ENCODE measurements at regions not wholly inside any gene's neighbourhood (a gene's known extent, or its start where the extent isn't known, plus 50 kb on each side); places are given as distances from the start of the nearest gene placed in this dataset.

GRCh38 chr17:34711646-34712045 lies 132.3 kb downstream of the TMEM132E start:
- 30 to 35% methylated on average over 5 of the region's 5 CpGs for WGBS, 2 experiments (ENCODE audit: low coverage in 1 of 2, low lambda C conversion rate in 2 of 2, missing lambda C conversion rate in 2 of 2)
- no peak for DNase-seq
- in situ Hi-C loops (cut with MboI) = no loop called here
- Histone ChIP-seq H3K27ac (no peak overlapping the region), H3K4me2 (ENCODE audit: unreplicated experiment) (no peak overlapping the region), H3F3A (ENCODE audit: insufficient read depth) (no peaks in the 10 kb centered on the region), H2AFZ (no peak overlapping the region), H3K4me1 (ENCODE audit: insufficient read depth) (no peaks in the 10 kb centered on the region), H3K9me3 (ENCODE audit: low read depth) (no peaks in the 10 kb centered on the region), H3K9me2 (ENCODE audit: insufficient read depth) (no peaks in the 10 kb centered on the region), H3K9ac (no peak overlapping the region), H3K4me3 (no peak overlapping the region), H3K36me3 (ENCODE audit: low read depth) (no peaks in the 10 kb centered on the region), H4K20me1 (ENCODE audit: insufficient read depth) (no peaks in the 10 kb centered on the region), H3K27me3 (replicated peaks; ENCODE audit: insufficient read depth) (no peaks in the 10 kb centered on the region), H3K79me2 (ENCODE audit: insufficient read depth) (no peaks in the 10 kb centered on the region)
- TF ChIP-seq EZH2phosphoT487 (IDR thresholded peaks at IDR 0.05; ENCODE audit: insufficient read depth, low read depth) (no peak), EZH2 (IDR thresholded peaks at IDR 0.05; ENCODE audit: insufficient read depth, poor library complexity, severe bottlenecking) (no peak)

GRCh38 chr17:34710226-34710625 lies 130.8 kb downstream of the TMEM132E start:
- Histone ChIP-seq H3K9me2 (ENCODE audit: insufficient read depth) (no peaks in the 10 kb centered on the region), H4K20me1 (ENCODE audit: insufficient read depth) (no peaks in the 10 kb centered on the region), H3F3A (ENCODE audit: insufficient read depth) (no peaks in the 10 kb centered on the region), H3K27me3 (replicated peaks; ENCODE audit: insufficient read depth) (no peaks in the 10 kb centered on the region), H3K4me2 (ENCODE audit: unreplicated experiment) (no peak overlapping the region), H3K79me2 (ENCODE audit: insufficient read depth) (no peaks in the 10 kb centered on the region), H3K4me3 (no peak overlapping the region), H2AFZ (no peak overlapping the region), H3K4me1 (ENCODE audit: insufficient read depth) (no peaks in the 10 kb centered on the region), H3K9me3 (ENCODE audit: low read depth) (no peaks in the 10 kb centered on the region), H3K36me3 (ENCODE audit: low read depth) (no peaks in the 10 kb centered on the region), H3K27ac (no peak overlapping the region), H3K9ac (no peak overlapping the region)
- TF ChIP-seq EZH2 (IDR thresholded peaks at IDR 0.05; ENCODE audit: insufficient read depth, poor library complexity, severe bottlenecking) (no peak), EZH2phosphoT487 (IDR thresholded peaks at IDR 0.05; ENCODE audit: insufficient read depth, low read depth) (no peak)
- DNase-seq = no peak
- WGBS, 2 experiments (ENCODE audit: low coverage in 1 of 2, low lambda C conversion rate in 2 of 2, missing lambda C conversion rate in 2 of 2) = 50 to 70% methylated on average over 3 of the region's 3 CpGs
- in situ Hi-C loops (cut with MboI) = no loop called here

GRCh38 chr17:34709158-34709754 lies 129.9 kb downstream of the TMEM132E start:
- peak; percentile 43 for DNase-seq
- TF ChIP-seq EZH2 (IDR thresholded peaks at IDR 0.05; ENCODE audit: insufficient read depth, poor library complexity, severe bottlenecking) (no peak), EZH2phosphoT487 (IDR thresholded peaks at IDR 0.05; ENCODE audit: insufficient read depth, low read depth) (no peak)
- no peak overlapping the region for H3K4me3 ChIP-seq
- in situ Hi-C loops (cut with MboI) = no loop called here
- no peak overlapping the region for H2AFZ ChIP-seq
- no peaks in the 10 kb centered on the region for H3K79me2 ChIP-seq (ENCODE audit: insufficient read depth)
- H3K9ac ChIP-seq = no peak overlapping the region
- H3K27me3 ChIP-seq (replicated peaks; ENCODE audit: insufficient read depth) = no peaks in the 10 kb centered on the region
- H3K4me1 ChIP-seq (ENCODE audit: insufficient read depth) = no peaks in the 10 kb centered on the region
- no peak overlapping the region for H3K4me2 ChIP-seq (ENCODE audit: unreplicated experiment)
- no peaks in the 10 kb centered on the region for H3K9me2 ChIP-seq (ENCODE audit: insufficient read depth)
- H4K20me1 ChIP-seq (ENCODE audit: insufficient read depth) = no peaks in the 10 kb centered on the region
- WGBS, 2 experiments (ENCODE audit: low coverage in 1 of 2, low lambda C conversion rate in 2 of 2, missing lambda C conversion rate in 2 of 2) = 15 to 17% methylated on average over 8 of the region's 8 CpGs
- no peaks in the 10 kb centered on the region for H3K36me3 ChIP-seq (ENCODE audit: low read depth)
- no peaks in the 10 kb centered on the region for H3K9me3 ChIP-seq (ENCODE audit: low read depth)
- no peaks in the 10 kb centered on the region for H3F3A ChIP-seq (ENCODE audit: insufficient read depth)
- H3K27ac ChIP-seq = no peak overlapping the region

GRCh38 chr17:34706029-34706428 lies 126.6 kb downstream of the TMEM132E start:
- Histone ChIP-seq H3K9me2 (ENCODE audit: insufficient read depth) (no peaks in the 10 kb centered on the region), H3K9ac (no peak overlapping the region), H3K36me3 (ENCODE audit: low read depth) (no peaks in the 10 kb centered on the region), H3K4me1 (ENCODE audit: insufficient read depth) (no peaks in the 10 kb centered on the region), H4K20me1 (ENCODE audit: insufficient read depth) (no peaks in the 10 kb centered on the region), H3K4me2 (ENCODE audit: unreplicated experiment) (no peak overlapping the region), H3F3A (ENCODE audit: insufficient read depth) (no peaks in the 10 kb centered on the region), H3K9me3 (ENCODE audit: low read depth) (no peaks in the 10 kb centered on the region), H3K27me3 (replicated peaks; ENCODE audit: insufficient read depth) (no peaks in the 10 kb centered on the region), H3K27ac (no peak overlapping the region), H3K79me2 (ENCODE audit: insufficient read depth) (no peaks in the 10 kb centered on the region), H2AFZ (no peak overlapping the region), H3K4me3 (no peak overlapping the region)
- peak; percentile 51 for DNase-seq
- WGBS, 2 experiments (ENCODE audit: low coverage in 1 of 2, low lambda C conversion rate in 2 of 2, missing lambda C conversion rate in 2 of 2) = 2 to 3% methylated on average over 4 of the region's 4 CpGs
- TF ChIP-seq EZH2 (IDR thresholded peaks at IDR 0.05; ENCODE audit: insufficient read depth, poor library complexity, severe bottlenecking) (no peak), EZH2phosphoT487 (IDR thresholded peaks at IDR 0.05; ENCODE audit: insufficient read depth, low read depth) (no peak)
- in situ Hi-C loops (cut with MboI) = no loop called here

GRCh38 chr17:34703533-34703932 lies 124.2 kb downstream of the TMEM132E start:
- peak; percentile 60 for DNase-seq
- H3K27me3 ChIP-seq (replicated peaks; ENCODE audit: insufficient read depth) = no peaks in the 10 kb centered on the region
- H3K4me1 ChIP-seq (ENCODE audit: insufficient read depth) = no peaks in the 10 kb centered on the region
- no peak overlapping the region for H3K4me2 ChIP-seq (ENCODE audit: unreplicated experiment)
- no peaks in the 10 kb centered on the region for H3F3A ChIP-seq (ENCODE audit: insufficient read depth)
- in situ Hi-C loops (cut with MboI) = no loop called here
- no peaks in the 10 kb centered on the region for H3K79me2 ChIP-seq (ENCODE audit: insufficient read depth)
- no peak overlapping the region for H3K9ac ChIP-seq
- no peaks in the 10 kb centered on the region for H3K36me3 ChIP-seq (ENCODE audit: low read depth)
- 14 to 24% methylated on average over 3 of the region's 3 CpGs for WGBS, 2 experiments (ENCODE audit: low coverage in 1 of 2, low lambda C conversion rate in 2 of 2, missing lambda C conversion rate in 2 of 2)
- no peaks in the 10 kb centered on the region for H4K20me1 ChIP-seq (ENCODE audit: insufficient read depth)
- no peaks in the 10 kb centered on the region for H3K9me2 ChIP-seq (ENCODE audit: insufficient read depth)
- no peaks in the 10 kb centered on the region for H3K9me3 ChIP-seq (ENCODE audit: low read depth)
- no peak overlapping the region for H3K27ac ChIP-seq
- TF ChIP-seq EZH2phosphoT487 (IDR thresholded peaks at IDR 0.05; ENCODE audit: insufficient read depth, low read depth) (no peak), EZH2 (IDR thresholded peaks at IDR 0.05; ENCODE audit: insufficient read depth, poor library complexity, severe bottlenecking) (no peak)
- no peak overlapping the region for H3K4me3 ChIP-seq
- no peak overlapping the region for H2AFZ ChIP-seq
